Liver (tissue), 3 donors: ENCODE measurements at regions not wholly inside any gene's neighbourhood (a gene's known extent, or its start where the extent isn't known, plus 50 kb on each side); places are given as distances from the start of the nearest gene placed in this dataset.

Source experiments
- EGR1 ChIP-seq, 2 donors: IDR thresholded peaks; 2 replicates each; pipeline ENCODE4 v1.6.1; 2016 to 2018; ENCODE audit warnings: antibody characterized with exemption in 2 of 2, low read depth in 2 of 2
- FOXA1 ChIP-seq: IDR thresholded peaks from 2 replicates; pipeline ENCODE4 v1.6.1; 2016; ENCODE audit warnings: antibody characterized with exemption
- HNF4G ChIP-seq: IDR thresholded peaks from 2 replicates; pipeline ENCODE4 v1.6.1; 2016; ENCODE audit warnings: antibody characterized with exemption
- JUND ChIP-seq, 2 donors: IDR thresholded peaks; 2 replicates each; pipeline ENCODE4 v1.6.1; 2016; ENCODE audit warnings: antibody characterized with exemption in 2 of 2
- NR2F2 ChIP-seq: IDR thresholded peaks from 2 replicates; pipeline ENCODE4 v1.6.1; 2016; ENCODE audit warnings: antibody characterized with exemption
- RXRA ChIP-seq, 2 donors: IDR thresholded peaks; 2 replicates each; pipeline ENCODE4 v1.6.1; 2017 to 2018; ENCODE audit warnings: antibody characterized with exemption in 2 of 2, mild to moderate bottlenecking in 1 of 2
- SP1 ChIP-seq: IDR thresholded peaks from 2 replicates; pipeline ENCODE4 v1.6.1; 2018; ENCODE audit warnings: antibody characterized with exemption, mild to moderate bottlenecking
- TAF1 ChIP-seq: conservative IDR thresholded peaks from 2 replicates; pipeline ENCODE4 v1.6.1; 2016; ENCODE audit warnings: antibody characterized with exemption, mild to moderate bottlenecking
- YY1 ChIP-seq: IDR thresholded peaks from 2 replicates; pipeline ENCODE4 v1.6.1; 2016; ENCODE audit warnings: antibody characterized with exemption, mild to moderate bottlenecking
- TF ChIP-seq, protein P1 (sequence below): fragments of 150-350 bp; IDR thresholded peaks from 2 replicates; pipeline ENCODE4 v1.5.1; 2017; ENCODE audit warnings: improper control_type of control experiment, low read depth, low read length; ENCODE audit not compliant: missing input control
- TF ChIP-seq, protein P2 (sequence below): IDR thresholded peaks from 2 replicates; pipeline ENCODE4 v1.6.1; 2016; ENCODE audit warnings: antibody characterized with exemption
- TF ChIP-seq, protein P3 (sequence below): IDR thresholded peaks from 2 replicates; pipeline ENCODE4 v1.6.1; 2016; ENCODE audit warnings: antibody characterized with exemption, mild to moderate bottlenecking
- TF ChIP-seq, protein P4 (sequence below): IDR thresholded peaks from 2 replicates; pipeline ENCODE4 v1.6.1; 2016; ENCODE audit warnings: antibody characterized with exemption
- donor health status: healthy.
- donor health status: healthy.

DNA sequence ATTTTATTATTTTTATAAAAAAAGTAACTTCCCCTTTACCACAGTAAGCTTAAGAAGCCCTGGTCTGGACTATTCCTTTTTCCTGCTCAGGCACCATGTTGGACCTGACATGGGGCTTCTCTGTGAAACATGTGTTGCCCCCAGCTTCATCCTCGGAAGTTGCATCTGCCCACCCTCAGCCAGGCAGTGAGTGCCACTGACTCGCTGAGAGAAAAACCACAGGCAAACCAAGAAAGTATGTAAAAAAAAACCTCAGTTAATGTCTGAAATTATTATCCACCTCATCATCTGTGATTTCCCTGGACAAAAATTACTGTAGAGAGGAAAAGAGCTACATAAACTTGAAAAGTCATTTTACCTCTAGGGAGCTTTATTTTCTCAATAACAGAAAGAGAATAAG is 109.9 kb upstream of the MCHR2 start:
- TF ChIP-seq, protein P1, sequence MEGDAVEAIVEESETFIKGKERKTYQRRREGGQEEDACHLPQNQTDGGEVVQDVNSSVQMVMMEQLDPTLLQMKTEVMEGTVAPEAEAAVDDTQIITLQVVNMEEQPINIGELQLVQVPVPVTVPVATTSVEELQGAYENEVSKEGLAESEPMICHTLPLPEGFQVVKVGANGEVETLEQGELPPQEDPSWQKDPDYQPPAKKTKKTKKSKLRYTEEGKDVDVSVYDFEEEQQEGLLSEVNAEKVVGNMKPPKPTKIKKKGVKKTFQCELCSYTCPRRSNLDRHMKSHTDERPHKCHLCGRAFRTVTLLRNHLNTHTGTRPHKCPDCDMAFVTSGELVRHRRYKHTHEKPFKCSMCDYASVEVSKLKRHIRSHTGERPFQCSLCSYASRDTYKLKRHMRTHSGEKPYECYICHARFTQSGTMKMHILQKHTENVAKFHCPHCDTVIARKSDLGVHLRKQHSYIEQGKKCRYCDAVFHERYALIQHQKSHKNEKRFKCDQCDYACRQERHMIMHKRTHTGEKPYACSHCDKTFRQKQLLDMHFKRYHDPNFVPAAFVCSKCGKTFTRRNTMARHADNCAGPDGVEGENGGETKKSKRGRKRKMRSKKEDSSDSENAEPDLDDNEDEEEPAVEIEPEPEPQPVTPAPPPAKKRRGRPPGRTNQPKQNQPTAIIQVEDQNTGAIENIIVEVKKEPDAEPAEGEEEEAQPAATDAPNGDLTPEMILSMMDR: no peak
- TF ChIP-seq RXRA (IDR thresholded peaks at IDR 0.05) (no peak), SP1 (no peak), YY1 (no peak), EGR1 (IDR thresholded peaks at IDR 0.05; ENCODE audit: low read depth in 2 of 2) (no peak), FOXA1 (no peak), JUND (IDR thresholded peaks at IDR 0.05) (no peak), NR2F2 (no peak), TAF1 (no peak), HNF4G (no peak)
- TF ChIP-seq, protein P2, sequence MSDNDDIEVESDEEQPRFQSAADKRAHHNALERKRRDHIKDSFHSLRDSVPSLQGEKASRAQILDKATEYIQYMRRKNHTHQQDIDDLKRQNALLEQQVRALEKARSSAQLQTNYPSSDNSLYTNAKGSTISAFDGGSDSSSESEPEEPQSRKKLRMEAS: no peak
- TF ChIP-seq, protein P3, sequence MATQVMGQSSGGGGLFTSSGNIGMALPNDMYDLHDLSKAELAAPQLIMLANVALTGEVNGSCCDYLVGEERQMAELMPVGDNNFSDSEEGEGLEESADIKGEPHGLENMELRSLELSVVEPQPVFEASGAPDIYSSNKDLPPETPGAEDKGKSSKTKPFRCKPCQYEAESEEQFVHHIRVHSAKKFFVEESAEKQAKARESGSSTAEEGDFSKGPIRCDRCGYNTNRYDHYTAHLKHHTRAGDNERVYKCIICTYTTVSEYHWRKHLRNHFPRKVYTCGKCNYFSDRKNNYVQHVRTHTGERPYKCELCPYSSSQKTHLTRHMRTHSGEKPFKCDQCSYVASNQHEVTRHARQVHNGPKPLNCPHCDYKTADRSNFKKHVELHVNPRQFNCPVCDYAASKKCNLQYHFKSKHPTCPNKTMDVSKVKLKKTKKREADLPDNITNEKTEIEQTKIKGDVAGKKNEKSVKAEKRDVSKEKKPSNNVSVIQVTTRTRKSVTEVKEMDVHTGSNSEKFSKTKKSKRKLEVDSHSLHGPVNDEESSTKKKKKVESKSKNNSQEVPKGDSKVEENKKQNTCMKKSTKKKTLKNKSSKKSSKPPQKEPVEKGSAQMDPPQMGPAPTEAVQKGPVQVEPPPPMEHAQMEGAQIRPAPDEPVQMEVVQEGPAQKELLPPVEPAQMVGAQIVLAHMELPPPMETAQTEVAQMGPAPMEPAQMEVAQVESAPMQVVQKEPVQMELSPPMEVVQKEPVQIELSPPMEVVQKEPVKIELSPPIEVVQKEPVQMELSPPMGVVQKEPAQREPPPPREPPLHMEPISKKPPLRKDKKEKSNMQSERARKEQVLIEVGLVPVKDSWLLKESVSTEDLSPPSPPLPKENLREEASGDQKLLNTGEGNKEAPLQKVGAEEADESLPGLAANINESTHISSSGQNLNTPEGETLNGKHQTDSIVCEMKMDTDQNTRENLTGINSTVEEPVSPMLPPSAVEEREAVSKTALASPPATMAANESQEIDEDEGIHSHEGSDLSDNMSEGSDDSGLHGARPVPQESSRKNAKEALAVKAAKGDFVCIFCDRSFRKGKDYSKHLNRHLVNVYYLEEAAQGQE: no peak
- TF ChIP-seq, protein P4, sequence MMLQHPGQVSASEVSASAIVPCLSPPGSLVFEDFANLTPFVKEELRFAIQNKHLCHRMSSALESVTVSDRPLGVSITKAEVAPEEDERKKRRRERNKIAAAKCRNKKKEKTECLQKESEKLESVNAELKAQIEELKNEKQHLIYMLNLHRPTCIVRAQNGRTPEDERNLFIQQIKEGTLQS: no peak
